Mesendoderm (in vitro differentiated cells): ENCODE measurements at regions not wholly inside any gene's neighbourhood (a gene's known extent, or its start where the extent isn't known, plus 50 kb on each side); places are given as distances from the start of the nearest gene placed in this dataset.
"Not testable (repeated sequence)": the region's sequence is repeated elsewhere in the genome, so short reads cannot be mapped to it uniquely, and the experiment has no call there.

ENCODE experiments used
- DNase-seq: peaks from one replicate; pipeline ENCODE4 v3.0.0; 2013
- H2AK5ac ChIP-seq: 2 replicates; pipeline ENCODE4 v1.6.1; 2013; ENCODE audit warnings: low read length, inconsistent platforms
- H2BK120ac ChIP-seq: 2 replicates; pipeline ENCODE4 v1.6.1; 2013; ENCODE audit warnings: low read depth, mild to moderate bottlenecking, low read length, moderate library complexity, mixed read lengths
- H2BK15ac ChIP-seq: replicated peaks from 2 replicates; pipeline ENCODE4 v1.6.1; 2013; ENCODE audit warnings: low read depth, mild to moderate bottlenecking, moderate library complexity
- H2BK5ac ChIP-seq: 2 replicates; pipeline ENCODE4 v1.6.1; 2013; ENCODE audit warnings: low read length, inconsistent platforms
- H3K18ac ChIP-seq: 2 replicates; pipeline ENCODE4 v1.6.1; 2013; ENCODE audit warnings: mild to moderate bottlenecking, low read length, mixed read lengths
- H3K23ac ChIP-seq: one replicate; pipeline ENCODE4 v1.6.1; 2013; ENCODE audit warnings: low read length
- H3K27ac ChIP-seq: 2 replicates; pipeline ENCODE4 v1.5.1; 2013; ENCODE audit warnings: low read depth, mild to moderate bottlenecking, inconsistent platforms, low read length, moderate library complexity
- H3K27me3 ChIP-seq: 2 replicates; pipeline ENCODE4 v1.6.1; 2013; ENCODE audit warnings: low read length, control low read depth, mild to moderate bottlenecking, inconsistent platforms; ENCODE audit not compliant: insufficient read depth, poor library complexity
- H3K36me3 ChIP-seq: 2 replicates; pipeline ENCODE4 v1.6.1; 2013; ENCODE audit warnings: low read length, inconsistent platforms; ENCODE audit not compliant: control insufficient read depth, insufficient read depth
- H3K4ac ChIP-seq: one replicate; pipeline ENCODE4 v1.6.1; 2013; ENCODE audit warnings: low read depth, mild to moderate bottlenecking, low read length, moderate library complexity
- H3K4me1 ChIP-seq: 2 replicates; pipeline ENCODE4 v1.6.1; 2013; ENCODE audit warnings: low read depth, low read length, inconsistent platforms; ENCODE audit not compliant: control insufficient read depth
- H3K4me2 ChIP-seq: 2 replicates; pipeline ENCODE4 v1.6.1; 2013; ENCODE audit warnings: low read length
- H3K4me3 ChIP-seq: 2 replicates; pipeline ENCODE4 v1.5.1; 2013; ENCODE audit warnings: mild to moderate bottlenecking, low read length
- H3K56ac ChIP-seq: one replicate; pipeline ENCODE4 v1.6.1; 2013; ENCODE audit warnings: low read length
- H3K79me1 ChIP-seq: 2 replicates; pipeline ENCODE4 v1.6.1; 2013; ENCODE audit warnings: low read length, inconsistent platforms
- H3K79me2 ChIP-seq: 2 replicates; pipeline ENCODE4 v1.6.1; 2013; ENCODE audit warnings: mild to moderate bottlenecking, low read length; ENCODE audit not compliant: control insufficient read depth, insufficient read depth
- H3K9ac ChIP-seq: 2 replicates; pipeline ENCODE4 v1.6.1; 2013; ENCODE audit warnings: low read length, inconsistent platforms
- H4K5ac ChIP-seq: one replicate; pipeline ENCODE4 v1.6.1; 2013; ENCODE audit warnings: low read length
- H4K8ac ChIP-seq: one replicate; pipeline ENCODE4 v1.6.1; 2013; ENCODE audit warnings: low read depth, mild to moderate bottlenecking, control low read depth, low read length, moderate library complexity
- WGBS: extraction: QIAGEN DNeasy Blood & Tissue Kit; methylation state at CpG from one replicate; pipeline ENCODE4 v1.1.7; 2013; ENCODE audit warnings: low lambda C conversion rate, missing lambda C conversion rate; ENCODE audit not compliant: insufficient coverage; ENCODE audit errors: extremely low coverage; 5-methylcytosine and 5-hydroxymethylcytosine counted together

DNA sequence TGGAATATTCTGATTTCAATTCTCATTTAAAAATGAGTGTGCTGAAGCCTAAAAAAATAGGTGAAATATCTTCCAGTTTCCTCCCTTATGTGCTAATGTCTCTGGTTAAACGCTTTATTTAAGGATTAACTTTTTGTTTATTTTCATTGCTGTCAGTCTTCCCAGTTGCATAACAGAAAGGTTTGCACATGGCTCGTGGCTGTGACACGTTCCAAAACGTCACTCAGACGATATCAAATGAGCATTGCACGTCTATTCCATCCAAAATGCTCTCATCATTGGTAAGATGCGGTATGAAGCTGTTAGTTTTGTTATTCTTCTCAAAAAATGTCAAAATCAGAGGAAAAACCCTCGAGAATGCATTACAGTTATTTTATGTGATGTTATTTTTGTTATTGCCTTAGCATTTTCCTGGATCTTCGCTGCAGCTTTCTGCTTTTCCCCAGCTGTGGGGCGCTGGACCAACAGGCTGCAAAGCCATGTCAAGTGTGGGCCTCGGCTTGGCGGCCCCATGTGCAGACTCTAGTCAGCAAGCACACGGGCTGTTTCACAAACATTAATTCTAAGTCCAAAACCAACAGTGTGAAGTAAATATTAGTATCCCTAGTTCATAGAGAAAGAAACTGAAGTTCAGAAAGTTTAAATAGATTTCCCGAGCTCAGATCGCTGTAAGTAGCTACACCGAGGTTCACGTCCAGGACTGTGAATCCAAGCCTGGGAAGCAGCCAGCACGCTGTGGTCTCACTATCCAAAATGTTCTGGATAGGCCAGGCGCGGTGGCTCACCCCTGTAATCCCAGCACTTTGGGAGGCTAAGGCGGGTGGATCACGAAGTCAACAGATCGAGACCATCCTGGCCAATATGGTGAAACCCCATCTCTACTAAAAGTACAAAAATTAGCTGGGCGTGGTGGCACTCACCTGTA is 793.4 kb upstream of the FRG1 start:
- Histone ChIP-seq H3K56ac (no peak overlapping the region), H4K8ac (no peak overlapping the region), H2BK5ac (no peak overlapping the region), H2BK15ac (no peak overlapping the region), H3K79me2 (no peaks in the 10 kb centered on the region), H3K79me1 (no peaks in the 10 kb centered on the region), H2BK120ac (no peak overlapping the region), H3K27me3 (no peaks in the 10 kb centered on the region), H4K5ac (no peak overlapping the region), H3K4me3 (no peak overlapping the region), H3K23ac (no peak overlapping the region), H3K4ac (no peak overlapping the region), H3K27ac (no peak overlapping the region), H3K4me2 (no peak overlapping the region), H2AK5ac (no peak overlapping the region), H3K36me3 (no peaks in the 10 kb centered on the region), H3K9ac (no peak overlapping the region), H3K18ac (no peak overlapping the region), H3K4me1 (no peaks in the 10 kb centered on the region)
- WGBS: no CpG with 5 or more reads among the region's 24 CpGs
- no peak for DNase-seq

DNA sequence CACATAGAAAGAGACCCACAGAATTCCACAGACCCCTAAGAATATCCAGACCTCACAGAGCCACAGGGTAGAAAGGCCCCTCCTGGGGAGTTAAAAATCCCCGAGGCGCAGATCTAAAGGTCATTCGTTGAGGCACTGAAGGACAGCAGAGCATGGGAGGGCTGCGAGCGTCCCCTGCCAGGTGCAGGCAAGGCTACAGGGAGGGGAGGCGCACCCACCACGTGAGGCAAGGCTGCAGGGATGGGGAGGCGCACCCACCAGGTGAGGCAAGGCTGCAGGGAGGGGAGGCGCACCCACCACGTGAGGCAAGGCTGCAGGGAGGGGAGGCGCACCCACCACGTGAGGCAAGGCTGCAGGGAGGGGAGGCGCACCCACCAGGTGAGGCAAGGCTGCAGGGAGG is 785.6 kb upstream of the FRG1 start:
- not testable (repeated sequence) for H3K4me1 ChIP-seq, H3K23ac ChIP-seq, H3K4ac ChIP-seq, H3K56ac ChIP-seq, H3K9ac ChIP-seq, H3K18ac ChIP-seq, H3K36me3 ChIP-seq, H4K5ac ChIP-seq, H2AK5ac ChIP-seq, H2BK15ac ChIP-seq, H3K79me2 ChIP-seq, DNase-seq, H3K27me3 ChIP-seq, H4K8ac ChIP-seq, H3K4me3 ChIP-seq, H3K4me2 ChIP-seq, H3K79me1 ChIP-seq, H3K27ac ChIP-seq, H2BK5ac ChIP-seq, H2BK120ac ChIP-seq
- no CpG with 5 or more reads among the region's 13 CpGs for WGBS

DNA sequence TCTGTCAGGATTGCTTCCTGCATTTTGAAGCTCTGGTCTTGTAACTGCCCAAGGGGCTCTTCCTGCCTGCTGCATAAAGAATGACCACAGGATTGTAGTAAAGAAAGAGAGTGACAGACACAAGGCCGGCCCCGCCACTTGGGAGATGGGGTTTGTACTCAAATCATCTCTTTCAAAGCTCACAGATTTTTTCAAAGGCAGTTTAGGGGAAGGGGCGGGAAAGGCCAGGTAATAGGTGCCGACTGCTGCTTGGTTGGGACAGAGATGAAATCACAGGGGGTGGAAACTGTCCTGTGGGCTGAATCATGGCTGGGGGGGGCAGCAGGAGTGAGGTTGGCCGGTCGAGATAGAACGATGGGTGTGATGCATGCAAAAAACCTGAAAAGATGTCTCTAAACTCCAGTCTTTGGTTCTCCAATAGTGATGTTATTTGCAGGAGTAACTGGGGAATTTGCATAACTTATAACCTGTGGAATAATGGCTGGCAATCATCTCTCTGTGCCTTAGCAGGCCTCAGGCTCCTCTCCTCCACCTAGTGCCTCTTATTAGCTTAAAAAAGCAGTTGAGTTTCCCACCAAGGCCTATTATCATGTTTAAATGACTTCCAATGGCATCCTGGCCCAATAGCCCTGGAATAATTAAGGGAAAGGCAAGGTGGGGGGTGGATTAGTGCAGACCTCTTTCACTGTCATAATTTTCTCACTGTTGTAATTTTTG is 778.4 kb upstream of the FRG1 start:
- H2BK5ac ChIP-seq: no peak overlapping the region
- peak overlapping the region; percentile 22 for H3K18ac ChIP-seq
- no peak overlapping the region for H3K4me3 ChIP-seq
- H2BK15ac ChIP-seq: no peak overlapping the region
- no peaks in the 10 kb centered on the region for H3K36me3 ChIP-seq
- H4K8ac ChIP-seq: no peak overlapping the region
- H3K79me1 ChIP-seq: no peaks in the 10 kb centered on the region
- no peak overlapping the region for H3K4ac ChIP-seq
- H3K27me3 ChIP-seq: no peaks in the 10 kb centered on the region
- no peak overlapping the region for H3K56ac ChIP-seq
- H3K4me2 ChIP-seq: no peak overlapping the region
- no peak overlapping the region for H4K5ac ChIP-seq
- no peak overlapping the region for H3K27ac ChIP-seq
- no peak overlapping the region for H2AK5ac ChIP-seq
- peak; percentile 56 for DNase-seq
- WGBS: no CpG with 5 or more reads among the region's 7 CpGs
- no peaks in the 10 kb centered on the region for H3K79me2 ChIP-seq
- no peaks in the 10 kb centered on the region for H3K4me1 ChIP-seq
- H3K23ac ChIP-seq: no peak overlapping the region
- H3K9ac ChIP-seq: no peak overlapping the region
- H2BK120ac ChIP-seq: no peak overlapping the region

DNA sequence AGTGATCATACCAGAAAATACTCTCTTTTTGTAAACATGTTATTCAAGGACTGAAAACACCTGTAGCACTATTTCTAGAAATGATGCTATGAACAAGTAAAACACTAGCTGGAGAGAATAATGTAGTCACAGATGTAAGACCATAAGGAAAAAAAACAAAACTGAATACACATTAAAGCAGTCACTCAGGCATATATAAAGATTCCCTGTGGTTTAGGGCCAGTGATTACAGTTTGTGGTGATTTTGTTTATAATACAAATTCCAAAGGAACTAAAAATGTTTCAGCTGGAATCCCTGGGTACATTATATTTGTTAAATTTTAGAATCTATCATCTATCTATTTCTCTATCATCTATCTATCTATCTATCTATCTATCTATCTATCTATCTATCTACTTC is 777.8 kb upstream of the FRG1 start:
- Histone ChIP-seq H4K5ac (no peak overlapping the region), H3K4me2 (no peak overlapping the region), H2BK120ac (no peak overlapping the region), H3K79me2 (no peaks in the 10 kb centered on the region), H3K56ac (no peak overlapping the region), H2BK15ac (no peak overlapping the region), H3K4me1 (no peaks in the 10 kb centered on the region), H3K9ac (no peak overlapping the region), H2BK5ac (no peak overlapping the region), H2AK5ac (no peak overlapping the region), H3K27me3 (no peaks in the 10 kb centered on the region), H3K79me1 (no peaks in the 10 kb centered on the region), H3K4ac (no peak overlapping the region), H3K27ac (no peak overlapping the region), H3K23ac (no peak overlapping the region), H3K18ac (no peak overlapping the region), H4K8ac (no peak overlapping the region), H3K4me3 (no peak overlapping the region), H3K36me3 (no peaks in the 10 kb centered on the region)
- DNase-seq: no peak

DNA sequence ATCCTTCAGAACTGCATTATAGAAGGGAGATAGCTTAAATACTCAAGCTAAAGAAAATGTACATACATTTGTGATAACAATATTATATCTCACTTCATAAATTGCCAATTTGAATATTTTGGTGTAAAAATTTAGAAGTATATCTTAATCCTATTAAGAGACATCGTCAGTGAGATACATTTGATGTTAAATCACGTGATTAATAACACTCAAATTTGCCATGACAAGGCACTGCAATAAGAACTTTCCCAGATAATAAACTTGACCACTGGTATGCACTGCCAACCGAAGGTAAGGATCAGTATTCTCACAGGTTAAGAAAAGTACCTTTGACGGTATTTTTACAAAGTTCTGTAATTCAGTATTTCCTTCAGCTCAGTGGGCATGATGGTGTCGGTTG is 764.7 kb upstream of the FRG1 start:
- Histone ChIP-seq H3K56ac (no peak overlapping the region), H3K18ac (no peak overlapping the region), H2AK5ac (no peak overlapping the region), H3K23ac (no peak overlapping the region), H3K9ac (no peak overlapping the region), H2BK120ac (no peak overlapping the region), H2BK5ac (no peak overlapping the region), H3K27ac (no peak overlapping the region), H3K79me1 (no peaks in the 10 kb centered on the region), H4K8ac (no peak overlapping the region), H2BK15ac (no peak overlapping the region), H4K5ac (no peak overlapping the region), H3K36me3 (no peaks in the 10 kb centered on the region), H3K79me2 (no peaks in the 10 kb centered on the region), H3K4me2 (no peak overlapping the region), H3K4me3 (no peak overlapping the region), H3K4me1 (no peaks in the 10 kb centered on the region), H3K4ac (no peak overlapping the region), H3K27me3 (no peaks in the 10 kb centered on the region)
- no CpG with 5 or more reads among the region's 5 CpGs for WGBS
- DNase-seq: no peak
